Upper lobe of right lung (tissue), 1 donor: ENCODE measurements at regions not wholly inside any gene's neighbourhood (a gene's known extent, or its start where the extent isn't known, plus 50 kb on each side); places are given as distances from the start of the nearest gene placed in this dataset.

Source experiments
- ATAC-seq: fragments of 200-7000 bp; cut with Tn5 transposase; one replicate; pipeline ENCODE4 v1.9.1; 2020; ENCODE audit warnings: mild to moderate bottlenecking, moderate library complexity
- DNase-seq: peaks from one replicate; pipeline ENCODE4 v3.0.0-alpha.2; 2020
- H3K27ac ChIP-seq: fragments of 200-600 bp; one replicate; pipeline ENCODE4 v1.8.0; 2022
- H3K27me3 ChIP-seq: fragments of 200-600 bp; one replicate; pipeline ENCODE4 v1.8.0; 2022; ENCODE audit warnings: mild to moderate bottlenecking
- H3K36me3 ChIP-seq: fragments of 200-600 bp; one replicate; pipeline ENCODE4 v1.8.0; 2022
- H3K4me1 ChIP-seq: fragments of 200-600 bp; one replicate; pipeline ENCODE4 v1.8.0; 2022
- H3K4me3 ChIP-seq: fragments of 200-600 bp; one replicate; pipeline ENCODE4 v1.8.0; 2022; ENCODE audit warnings: mild to moderate bottlenecking
- H3K9me3 ChIP-seq: fragments of 200-600 bp; one replicate; pipeline ENCODE4 v1.8.0; 2022
- intact Hi-C: fragments of 100-400 bp; cut with DNase I; formaldehyde crosslinking; loops from one replicate; pipeline ENCODE4 v1.11.0; 2022
- TF ChIP-seq, protein P1 (sequence below): fragments of 200-600 bp; IDR thresholded peaks from one replicate; pipeline ENCODE4 v1.8.0; 2022; ENCODE audit warnings: antibody characterized with exemption
- donor health status: DM: no; HTN: yes; CAD: no; lungs with severe emphysema.

DNA sequence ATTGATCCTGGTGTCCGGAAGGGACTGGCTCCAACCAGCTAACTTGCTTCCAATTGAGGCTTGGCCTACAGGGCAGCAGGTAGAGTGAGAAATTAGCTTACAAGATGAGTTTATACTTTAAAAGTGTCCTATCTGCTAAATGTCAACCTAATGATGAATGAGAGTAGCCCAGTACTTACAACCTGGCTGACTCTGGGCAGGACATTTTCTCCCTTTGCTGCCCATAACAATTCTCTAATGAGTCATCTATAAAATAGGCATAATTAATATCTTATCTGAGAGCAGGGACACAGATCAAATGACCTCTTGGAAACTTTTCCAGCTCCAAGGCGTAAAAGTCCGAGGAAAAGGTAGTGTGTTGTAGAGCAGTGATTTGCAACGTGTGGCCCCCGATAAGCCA lies 398.4 kb upstream of the BOD1L1 start:
- DNase-seq, result no peak
- ATAC-seq, result no peak
- Histone ChIP-seq H3K27ac (no peak overlapping the region), H3K36me3 (no peaks in the 10 kb centered on the region), H3K4me1 (no peaks in the 10 kb centered on the region), H3K4me3 (no peak overlapping the region), H3K9me3 (no peaks in the 10 kb centered on the region), H3K27me3 (no peaks in the 10 kb centered on the region)
- TF ChIP-seq, protein P1, sequence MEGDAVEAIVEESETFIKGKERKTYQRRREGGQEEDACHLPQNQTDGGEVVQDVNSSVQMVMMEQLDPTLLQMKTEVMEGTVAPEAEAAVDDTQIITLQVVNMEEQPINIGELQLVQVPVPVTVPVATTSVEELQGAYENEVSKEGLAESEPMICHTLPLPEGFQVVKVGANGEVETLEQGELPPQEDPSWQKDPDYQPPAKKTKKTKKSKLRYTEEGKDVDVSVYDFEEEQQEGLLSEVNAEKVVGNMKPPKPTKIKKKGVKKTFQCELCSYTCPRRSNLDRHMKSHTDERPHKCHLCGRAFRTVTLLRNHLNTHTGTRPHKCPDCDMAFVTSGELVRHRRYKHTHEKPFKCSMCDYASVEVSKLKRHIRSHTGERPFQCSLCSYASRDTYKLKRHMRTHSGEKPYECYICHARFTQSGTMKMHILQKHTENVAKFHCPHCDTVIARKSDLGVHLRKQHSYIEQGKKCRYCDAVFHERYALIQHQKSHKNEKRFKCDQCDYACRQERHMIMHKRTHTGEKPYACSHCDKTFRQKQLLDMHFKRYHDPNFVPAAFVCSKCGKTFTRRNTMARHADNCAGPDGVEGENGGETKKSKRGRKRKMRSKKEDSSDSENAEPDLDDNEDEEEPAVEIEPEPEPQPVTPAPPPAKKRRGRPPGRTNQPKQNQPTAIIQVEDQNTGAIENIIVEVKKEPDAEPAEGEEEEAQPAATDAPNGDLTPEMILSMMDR, result no peak
- intact Hi-C loops, result no loop called here

DNA sequence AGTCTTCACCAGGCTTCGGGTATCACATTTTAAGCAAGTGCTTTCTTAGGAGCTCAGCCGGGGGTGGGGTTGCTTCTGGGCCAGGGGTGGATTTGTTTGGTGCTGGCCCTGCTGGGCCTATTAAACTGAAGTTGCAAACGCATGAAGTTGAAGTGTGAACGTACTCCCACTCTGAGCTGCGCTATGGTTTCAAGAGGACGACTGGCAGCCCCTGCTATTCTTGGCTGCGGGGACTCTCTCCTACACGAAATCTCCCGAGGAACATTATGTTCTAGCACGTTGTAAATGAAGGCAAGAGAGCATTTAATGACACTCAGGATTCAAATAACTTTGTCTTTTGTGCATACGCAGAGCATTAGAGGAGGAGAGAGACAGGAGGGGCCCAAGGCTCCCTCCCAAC lies 401.3 kb upstream of the BOD1L1 start:
- no peaks in the 10 kb centered on the region for H3K4me1 ChIP-seq
- H3K36me3 ChIP-seq, result no peaks in the 10 kb centered on the region
- H3K27me3 ChIP-seq, result no peaks in the 10 kb centered on the region
- intact Hi-C loops, result no loop called here
- H3K4me3 ChIP-seq, result no peak overlapping the region
- ATAC-seq, result no peak
- DNase-seq, result no peak
- TF ChIP-seq, protein P1, result no peak
- no peaks in the 10 kb centered on the region for H3K9me3 ChIP-seq
- no peak overlapping the region for H3K27ac ChIP-seq

DNA sequence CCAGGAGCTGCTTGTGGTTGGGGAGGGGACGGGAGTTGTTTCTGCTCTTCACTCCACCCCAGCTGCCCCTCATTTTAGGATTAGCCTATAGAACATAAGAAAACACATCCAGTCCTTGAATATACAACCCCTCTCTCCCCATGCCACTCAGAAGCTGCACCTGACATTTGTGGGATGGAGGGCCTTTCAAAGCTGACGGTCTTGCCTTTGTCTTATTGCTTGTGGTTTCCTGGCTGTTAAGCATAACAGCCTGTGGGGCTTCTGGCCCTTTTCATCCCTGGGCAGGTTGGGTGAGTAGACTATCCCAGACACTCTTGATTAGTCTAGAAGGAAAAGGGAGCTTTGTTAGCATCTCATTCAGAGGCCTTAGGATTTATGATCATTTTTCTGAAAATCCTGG lies 407.6 kb upstream of the BOD1L1 start:
- H3K9me3 ChIP-seq, result no peaks in the 10 kb centered on the region

DNA sequence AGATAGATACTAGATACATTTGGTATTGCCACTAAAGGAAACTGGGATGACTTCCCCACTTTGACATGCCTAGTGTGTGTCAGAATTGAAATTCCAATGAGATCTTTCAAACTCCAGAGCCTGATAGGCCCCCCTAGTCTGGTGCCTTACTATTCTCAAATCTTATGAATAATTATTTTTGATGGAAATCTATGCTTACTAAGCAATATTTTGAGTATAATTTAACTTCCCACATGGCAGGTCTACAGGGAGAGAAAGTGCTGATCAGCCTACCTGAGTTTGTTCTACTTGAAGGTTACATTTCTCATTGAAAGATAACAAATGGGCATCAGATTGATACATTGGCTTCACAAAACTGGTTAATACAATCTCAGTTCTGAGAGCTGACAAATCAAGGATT lies 415.7 kb upstream of the BOD1L1 start:
- Histone ChIP-seq H3K27ac (no peak overlapping the region), H3K9me3 (no peaks in the 10 kb centered on the region), H3K4me3 (no peak overlapping the region), H3K4me1 (no peaks in the 10 kb centered on the region), H3K27me3 (no peaks in the 10 kb centered on the region), H3K36me3 (no peaks in the 10 kb centered on the region)
- TF ChIP-seq, protein P1, result no peak
- DNase-seq, result no peak
- no peak for ATAC-seq
- intact Hi-C loops, result no loop called here

More for the DNA sequence above, 407.6 kb upstream of the BOD1L1 start:
- Histone ChIP-seq H3K4me1 (no peaks in the 10 kb centered on the region), H3K36me3 (no peaks in the 10 kb centered on the region), H3K4me3 (no peak overlapping the region), H3K27me3 (no peaks in the 10 kb centered on the region), H3K27ac (no peak overlapping the region)
- DNase-seq (no peak), ATAC-seq (no peak)
- intact Hi-C loops, result no loop called here
- TF ChIP-seq, protein P1, result no peak

DNA sequence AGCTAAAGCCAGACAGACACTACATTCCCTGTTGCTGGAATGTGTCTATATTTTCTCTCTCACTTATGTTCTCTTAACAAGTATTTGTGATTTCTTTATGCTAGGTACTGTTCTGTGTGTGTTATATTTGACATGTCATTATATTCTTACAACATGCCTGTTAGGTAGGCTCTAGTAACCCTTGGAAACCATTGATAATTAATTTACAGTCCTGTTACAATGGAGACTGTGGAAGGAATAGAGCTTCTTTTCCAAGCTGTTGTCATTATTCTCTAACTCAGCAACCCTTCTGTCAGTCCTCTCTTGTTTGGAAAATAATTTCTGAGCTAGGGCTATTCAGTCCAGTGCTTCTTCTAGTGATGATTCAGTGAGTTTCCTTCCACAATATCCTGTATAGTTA lies 419.1 kb upstream of the BOD1L1 start:
- intact Hi-C loops, result no loop called here
- H3K27me3 ChIP-seq, result no peaks in the 10 kb centered on the region
- DNase-seq (no peak), ATAC-seq (no peak)
- H3K4me1 ChIP-seq, result no peaks in the 10 kb centered on the region
- TF ChIP-seq, protein P1, result no peak
- H3K4me3 ChIP-seq, result no peak overlapping the region
- no peaks in the 10 kb centered on the region for H3K9me3 ChIP-seq
- no peak overlapping the region for H3K27ac ChIP-seq
- H3K36me3 ChIP-seq, result no peaks in the 10 kb centered on the region

DNA sequence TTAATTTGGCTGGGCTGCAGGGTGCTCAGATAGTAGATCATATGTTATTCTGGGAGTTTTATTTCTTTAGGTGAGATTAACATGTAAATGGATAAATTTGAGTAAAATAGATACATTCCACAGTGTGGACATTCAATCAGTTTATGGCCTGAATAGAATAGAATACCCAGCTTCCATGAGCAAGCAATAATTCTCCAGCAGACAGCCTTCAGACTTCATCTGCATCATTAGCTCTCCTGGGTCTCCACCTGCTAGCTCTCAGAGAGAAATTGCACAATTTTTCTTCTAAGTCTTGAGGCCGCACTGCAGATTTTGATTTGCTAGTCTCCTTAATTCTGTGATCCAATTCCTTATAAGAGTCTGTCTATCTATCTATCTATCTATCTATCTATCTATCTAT lies 420.3 kb upstream of the BOD1L1 start:
- TF ChIP-seq, protein P1, result no peak
- intact Hi-C loops, result no loop called here

More for the DNA sequence above, 420.3 kb upstream of the BOD1L1 start:
- Histone ChIP-seq H3K36me3 (no peaks in the 10 kb centered on the region), H3K9me3 (no peaks in the 10 kb centered on the region), H3K4me1 (no peaks in the 10 kb centered on the region), H3K4me3 (no peak overlapping the region), H3K27me3 (no peaks in the 10 kb centered on the region), H3K27ac (no peak overlapping the region)
- ATAC-seq, result no peak
- no peak for DNase-seq
